Lung (tissue), 11 donors: ENCODE measurements at regions not wholly inside any gene's neighbourhood (a gene's known extent, or its start where the extent isn't known, plus 50 kb on each side); places are given as distances from the start of the nearest gene placed in this dataset.

Experiments used
- ATAC-seq: fragments of 200-7000 bp; cut with Tn5 transposase; one replicate; pipeline ENCODE4 v1.9.1; 2020; ENCODE audit warnings: moderate number of reproducible peaks; ENCODE audit not compliant: insufficient read depth, low FRiP score
- DNase-seq, 3 donors: peaks; one replicate each; pipeline ENCODE4 v3.0.0-alpha.2; 2013 to 2017
- H3K27ac ChIP-seq, 2 donors: one replicate each; pipeline ENCODE4 v1.5.1; 2013; ENCODE audit warnings: mild to moderate bottlenecking in 2 of 2, moderate library complexity in 2 of 2, control low read depth in 1 of 2, inconsistent platforms in 1 of 2, low read depth in 1 of 2, low read length in 1 of 2
- H3K27me3 ChIP-seq, 3 donors: one replicate each; pipeline ENCODE4 v1.5.1; 2013; ENCODE audit warnings: low read length in 2 of 3; ENCODE audit not compliant: control insufficient read depth in 3 of 3, insufficient read depth in 3 of 3
- H3K36me3 ChIP-seq, 4 donors: one replicate each; pipeline ENCODE4 v1.5.1; 2013; ENCODE audit warnings: low read length in 4 of 4, mild to moderate bottlenecking in 1 of 4, moderate library complexity in 1 of 4; ENCODE audit not compliant: control insufficient read depth in 4 of 4, insufficient read depth in 4 of 4
- H3K4me1 ChIP-seq, 5 donors: one replicate each; pipeline ENCODE4 v1.5.1; 2013; ENCODE audit warnings: low read length in 5 of 5, mild to moderate bottlenecking in 2 of 5, moderate library complexity in 1 of 5; ENCODE audit not compliant: control insufficient read depth in 5 of 5, insufficient read depth in 5 of 5
- H3K4me3 ChIP-seq: one replicate; pipeline ENCODE4 v1.5.1; 2013; ENCODE audit warnings: mild to moderate bottlenecking, control low read depth, moderate library complexity
- H3K9ac ChIP-seq, 2 donors: one replicate each; pipeline ENCODE4 v1.5.1; 2013; ENCODE audit warnings: low read length in 2 of 2, control low read depth in 1 of 2; ENCODE audit not compliant: insufficient read depth in 1 of 2
- H3K9me3 ChIP-seq, 4 donors: one replicate each; pipeline ENCODE4 v1.5.1; 2013; ENCODE audit warnings: low read length in 3 of 4, mild to moderate bottlenecking in 1 of 4, moderate library complexity in 1 of 4; ENCODE audit not compliant: control insufficient read depth in 4 of 4, insufficient read depth in 3 of 4
- WGBS, 2 donors: extraction: QIAGEN DNeasy Blood & Tissue Kit; methylation state at CpG; one replicate each; pipeline ENCODE4 v1.1.7; 2013; 5-methylcytosine and 5-hydroxymethylcytosine counted together
- TF ChIP-seq, protein P1 (sequence below): IDR thresholded peaks from 2 replicates; pipeline ENCODE4 v1.5.1; 2012; ENCODE audit warnings: mild to moderate bottlenecking; ENCODE audit errors: control extremely low read depth, extremely low read depth
- donor health status: control.
- donor health status: control.
- donor health status: Bipolar disorder and iron deficiency.
- donor health status: healthy.
- donor health status: DM: yes; HTN: yes; CAD: no.

GRCh38 chr5:3278643-3279042 lies 317.0 kb upstream of the IRX1 start:
- H3K9me3 ChIP-seq, result peaks cover 0 to 16% (median 0%) of the 10 kb centered on the region in 4 donors
- whole genome bisulfite sequencing, 2 donors, result 44 to 50% methylated on average over 1 of the region's 1 CpG
- TF ChIP-seq, protein P1, sequence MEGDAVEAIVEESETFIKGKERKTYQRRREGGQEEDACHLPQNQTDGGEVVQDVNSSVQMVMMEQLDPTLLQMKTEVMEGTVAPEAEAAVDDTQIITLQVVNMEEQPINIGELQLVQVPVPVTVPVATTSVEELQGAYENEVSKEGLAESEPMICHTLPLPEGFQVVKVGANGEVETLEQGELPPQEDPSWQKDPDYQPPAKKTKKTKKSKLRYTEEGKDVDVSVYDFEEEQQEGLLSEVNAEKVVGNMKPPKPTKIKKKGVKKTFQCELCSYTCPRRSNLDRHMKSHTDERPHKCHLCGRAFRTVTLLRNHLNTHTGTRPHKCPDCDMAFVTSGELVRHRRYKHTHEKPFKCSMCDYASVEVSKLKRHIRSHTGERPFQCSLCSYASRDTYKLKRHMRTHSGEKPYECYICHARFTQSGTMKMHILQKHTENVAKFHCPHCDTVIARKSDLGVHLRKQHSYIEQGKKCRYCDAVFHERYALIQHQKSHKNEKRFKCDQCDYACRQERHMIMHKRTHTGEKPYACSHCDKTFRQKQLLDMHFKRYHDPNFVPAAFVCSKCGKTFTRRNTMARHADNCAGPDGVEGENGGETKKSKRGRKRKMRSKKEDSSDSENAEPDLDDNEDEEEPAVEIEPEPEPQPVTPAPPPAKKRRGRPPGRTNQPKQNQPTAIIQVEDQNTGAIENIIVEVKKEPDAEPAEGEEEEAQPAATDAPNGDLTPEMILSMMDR, result no peak
- H3K4me1 ChIP-seq, result no peaks in the 10 kb centered on the region
- DNase-seq (no peak), ATAC-seq (no peak)
- no peaks in the 10 kb centered on the region for H3K36me3 ChIP-seq
- no peak overlapping the region for H3K9ac ChIP-seq
- H3K4me3 ChIP-seq, result no peak overlapping the region
- peaks cover 0 to 3% (median 0%) of the 10 kb centered on the region in 3 donors for H3K27me3 ChIP-seq
- no peak overlapping the region for H3K27ac ChIP-seq

DNA sequence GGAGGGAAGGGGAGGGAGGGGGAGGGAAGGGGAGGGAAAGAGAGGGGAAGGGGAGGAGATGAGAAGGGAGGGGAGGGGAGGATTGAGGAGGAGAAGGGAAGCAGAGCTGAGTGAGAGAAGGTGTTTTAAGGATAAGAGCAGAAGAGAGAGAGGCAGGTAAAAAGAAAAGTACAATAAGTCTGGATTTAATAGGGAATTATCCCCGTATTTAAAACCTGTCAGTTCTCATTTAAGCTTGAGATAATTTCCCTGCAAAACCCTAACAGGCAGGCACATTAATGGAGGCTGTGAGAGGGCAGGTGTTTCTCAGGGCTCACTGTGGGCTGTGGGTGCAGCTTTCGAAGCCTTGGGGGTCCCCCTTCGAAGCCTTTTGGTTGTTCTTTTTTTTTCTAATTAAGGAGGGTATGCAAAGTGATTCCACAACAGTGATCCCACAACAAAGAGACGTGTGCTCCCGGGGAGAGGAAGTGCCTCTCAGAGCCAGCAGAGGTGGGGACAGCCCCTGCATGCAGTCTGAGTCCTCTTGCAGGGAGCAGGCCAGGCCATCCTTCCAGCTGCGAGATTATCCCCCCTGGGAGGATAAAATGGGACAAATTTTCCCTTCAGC lies 317.9 kb upstream of the IRX1 start:
- no peaks in the 10 kb centered on the region for H3K36me3 ChIP-seq
- H3K27ac ChIP-seq, result no peak overlapping the region
- 20 to 22% methylated on average over 6 of the region's 6 CpGs for WGBS, 2 donors
- H3K27me3 ChIP-seq, result peaks cover 0 to 3% (median 0%) of the 10 kb centered on the region in 3 donors
- TF ChIP-seq, protein P1, result no peak
- no peak for ATAC-seq
- H3K4me1 ChIP-seq, result no peaks in the 10 kb centered on the region
- no peak for DNase-seq
- H3K9me3 ChIP-seq, result peaks cover 0 to 12% (median under 1%) of the 10 kb centered on the region in 4 donors
- H3K9ac ChIP-seq, result no peak overlapping the region
- no peak overlapping the region for H3K4me3 ChIP-seq

- Histone ChIP-seq H3K27me3 (peaks cover 0 to 3% (median 0%) of the 10 kb centered on the region in 3 donors), H3K4me1 (no peaks in the 10 kb centered on the region), H3K9me3 (peaks cover 0 to 12% (median under 1%) of the 10 kb centered on the region in 4 donors), H3K27ac (no peak overlapping the region), H3K4me3 (no peak overlapping the region), H3K9ac (no peak overlapping the region), H3K36me3 (no peaks in the 10 kb centered on the region)
- WGBS, 2 donors, result 60 to 61% methylated on average over 7 of the region's 7 CpGs
- TF ChIP-seq, protein P1, result no peak
- DNase-seq (no peak), ATAC-seq (no peak)
These were observed 318.7 kb upstream of the IRX1 start for GRCh38 chr5:3276896-3277295.
